DOHH2 (cell line): ENCODE measurements at regions not wholly inside any gene's neighbourhood (a gene's known extent, or its start where the extent isn't known, plus 50 kb on each side); places are given as distances from the start of the nearest gene placed in this dataset.

Experiments used
- H3F3A ChIP-seq: fragments of 200-600 bp; sonication (generic), shearing (Covaris generic); 2 replicates; pipeline ENCODE4 v1.6.0; 2016; ENCODE audit warnings: antibody characterized with exemption, mild to moderate bottlenecking; ENCODE audit not compliant: control insufficient read depth, insufficient read depth
- H3K27ac ChIP-seq: fragments of 200-600 bp; sonication (generic); 2 replicates; pipeline ENCODE4 v1.5.1; 2014; ENCODE audit warnings: low read depth, mild to moderate bottlenecking, low read length, moderate library complexity
- H3K27me3 ChIP-seq: fragments of 200-600 bp; sonication (generic); 2 replicates; pipeline ENCODE4 v1.6.1; 2014; ENCODE audit warnings: mild to moderate bottlenecking, low read length, mixed read lengths; ENCODE audit not compliant: control insufficient read depth
- H3K36me3 ChIP-seq: fragments of 200-600 bp; sonication (generic); 2 replicates; pipeline ENCODE4 v1.6.1; 2014; ENCODE audit warnings: mild to moderate bottlenecking, low read length, moderate library complexity, mixed read lengths; ENCODE audit not compliant: control insufficient read depth
- H3K4me1 ChIP-seq: fragments of 200-600 bp; sonication (generic); 2 replicates; pipeline ENCODE4 v1.6.1; 2014; ENCODE audit warnings: mild to moderate bottlenecking, low read length, mixed read lengths; ENCODE audit not compliant: control insufficient read depth
- H3K4me2 ChIP-seq: fragments of 200-600 bp; sonication (generic); 2 replicates; pipeline ENCODE4 v1.6.0; 2014; ENCODE audit warnings: mild to moderate bottlenecking, low read length, moderate library complexity
- H3K4me3 ChIP-seq: fragments of 200-600 bp; sonication (generic); 2 replicates; pipeline ENCODE4 v1.5.1; 2014; ENCODE audit warnings: mild to moderate bottlenecking, low read length, mixed read lengths
- H3K79me2 ChIP-seq: fragments of 200-600 bp; sonication (generic); 2 replicates; pipeline ENCODE4 v1.6.1; 2014; ENCODE audit warnings: mild to moderate bottlenecking, low read length, mixed read lengths; ENCODE audit not compliant: control insufficient read depth
- H3K9me2 ChIP-seq: fragments of 200-600 bp; sonication (generic); replicated peaks from 2 replicates; pipeline ENCODE4 v1.6.1; 2014; ENCODE audit warnings: mild to moderate bottlenecking, low read length, mixed read lengths; ENCODE audit not compliant: control insufficient read depth
- H3K9me3 ChIP-seq: fragments of 200-600 bp; sonication (generic); 2 replicates; pipeline ENCODE4 v1.6.1; 2014; ENCODE audit warnings: antibody characterized with exemption, low read length, mixed read lengths; ENCODE audit not compliant: control insufficient read depth, insufficient read depth
- H4K20me1 ChIP-seq: fragments of 200-600 bp; sonication (generic); 2 replicates; pipeline ENCODE4 v1.6.0; 2014; ENCODE audit warnings: low read depth, mild to moderate bottlenecking, antibody characterized with exemption, low read length, moderate library complexity; ENCODE audit not compliant: control insufficient read depth, insufficient read depth
- CTCF ChIP-seq: fragments of 200-600 bp; sonication (generic); IDR thresholded peaks from one replicate; pipeline ENCODE4 v1.5.1; 2014; ENCODE audit warnings: antibody characterized with exemption, mild to moderate bottlenecking, low read depth, low read length; ENCODE audit not compliant: poor library complexity, severe bottlenecking
- EZH2phosphoT487 ChIP-seq: fragments of 200-600 bp; sonication (generic); IDR thresholded peaks from 2 replicates; pipeline ENCODE4 v1.6.1; 2017; ENCODE audit warnings: borderline replicate concordance, mild to moderate bottlenecking, antibody characterized with exemption, low read length, moderate library complexity, mixed read lengths

- Histone ChIP-seq H3K4me3 (no peak overlapping the region), H3K27ac (no peak overlapping the region), H3K9me2 (no peaks in the 10 kb centered on the region), H3K79me2 (no peaks in the 10 kb centered on the region), H3K4me1 (no peaks in the 10 kb centered on the region), H3K9me3 (no peaks in the 10 kb centered on the region), H3K4me2 (no peak overlapping the region), H4K20me1 (no peaks in the 10 kb centered on the region), H3K27me3 (peaks cover 5% of the 10 kb centered on the region; the same call in 1 of the 2 replicates), H3F3A (no peaks in the 10 kb centered on the region), H3K36me3 (no peaks in the 10 kb centered on the region)
- TF ChIP-seq EZH2phosphoT487 (no peak), CTCF (no peak)
Observed at GRCh38 chr3:63064209-63064755, 189.1 kb upstream of the CADPS start.

GRCh38 chr3:63067999-63068645, 192.9 kb upstream of the CADPS start:
- H3K9me3 ChIP-seq = no peaks in the 10 kb centered on the region
- no peaks in the 10 kb centered on the region; the same call in 1 of the 2 replicates for H3K9me2 ChIP-seq
- H3K79me2 ChIP-seq = no peaks in the 10 kb centered on the region
- 0 out of 2 replicates have a peak, but pooled peaks cover 2% of the 10 kb centered on the region for H3K27me3 ChIP-seq
- H3F3A ChIP-seq = no peaks in the 10 kb centered on the region
- no peaks in the 10 kb centered on the region for H4K20me1 ChIP-seq
- no peak overlapping the region for H3K4me2 ChIP-seq
- TF ChIP-seq CTCF (no peak), EZH2phosphoT487 (no peak)
- no peak overlapping the region for H3K4me3 ChIP-seq
- H3K4me1 ChIP-seq = no peaks in the 10 kb centered on the region
- no peak overlapping the region for H3K27ac ChIP-seq
- H3K36me3 ChIP-seq = no peaks in the 10 kb centered on the region

- no peaks in the 10 kb centered on the region for H3F3A ChIP-seq
- no peak overlapping the region for H3K27ac ChIP-seq
- H4K20me1 ChIP-seq = no peaks in the 10 kb centered on the region
- H3K9me2 ChIP-seq = no peaks in the 10 kb centered on the region; the same call in 1 of the 2 replicates
- H3K4me2 ChIP-seq = no peak overlapping the region
- no peaks in the 10 kb centered on the region for H3K79me2 ChIP-seq
- H3K4me3 ChIP-seq = no peak overlapping the region
- TF ChIP-seq EZH2phosphoT487 = no peak
- no peak for TF ChIP-seq CTCF
- no peaks in the 10 kb centered on the region for H3K36me3 ChIP-seq
- H3K9me3 ChIP-seq = no peaks in the 10 kb centered on the region
- H3K27me3 ChIP-seq = peaks cover 4% of the 10 kb centered on the region; the same call in 1 of the 2 replicates
- H3K4me1 ChIP-seq = no peaks in the 10 kb centered on the region
Observed at GRCh38 chr3:63069806-63070475, 194.7 kb upstream of the CADPS start.
